22Rv1 (cell line): ENCODE measurements at regions not wholly inside any gene's neighbourhood (a gene's known extent, or its start where the extent isn't known, plus 50 kb on each side); places are given as distances from the start of the nearest gene placed in this dataset.

Experiments
- H3K27ac ChIP-seq: fragments of 450-650 bp; 2 replicates; pipeline ENCODE4 v1.5.1; 2017
- ZFX ChIP-seq: fragments of 450-650 bp; IDR thresholded peaks from 2 replicates; pipeline ENCODE4 v1.6.1; 2017; ENCODE audit warnings: antibody characterized with exemption, borderline replicate concordance
- TF ChIP-seq, protein P1 (sequence below): fragments of 450-650 bp; IDR thresholded peaks from 2 replicates; pipeline ENCODE4 v1.5.1; 2017; ENCODE audit warnings: mild to moderate bottlenecking

DNA sequence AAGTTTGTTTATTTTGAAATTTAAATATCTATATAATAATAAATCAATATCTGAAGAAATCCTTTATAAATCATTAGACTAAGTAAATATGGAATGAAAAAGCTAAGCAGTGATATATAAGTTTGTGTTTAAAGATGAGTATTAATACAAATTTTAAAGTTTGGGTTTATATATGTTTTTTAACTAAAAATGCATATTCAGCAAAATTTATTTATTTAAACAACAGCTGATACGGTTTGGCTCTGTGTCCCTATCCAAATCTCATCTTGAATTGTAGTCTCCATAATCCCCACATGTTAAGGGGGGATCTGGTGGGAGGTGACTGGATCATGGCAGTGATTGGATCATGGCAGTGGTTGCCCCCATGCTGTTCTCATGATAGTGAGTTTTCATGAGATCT, 580.7 kb upstream of the EPHA6 start:
- TF ChIP-seq, protein P1, sequence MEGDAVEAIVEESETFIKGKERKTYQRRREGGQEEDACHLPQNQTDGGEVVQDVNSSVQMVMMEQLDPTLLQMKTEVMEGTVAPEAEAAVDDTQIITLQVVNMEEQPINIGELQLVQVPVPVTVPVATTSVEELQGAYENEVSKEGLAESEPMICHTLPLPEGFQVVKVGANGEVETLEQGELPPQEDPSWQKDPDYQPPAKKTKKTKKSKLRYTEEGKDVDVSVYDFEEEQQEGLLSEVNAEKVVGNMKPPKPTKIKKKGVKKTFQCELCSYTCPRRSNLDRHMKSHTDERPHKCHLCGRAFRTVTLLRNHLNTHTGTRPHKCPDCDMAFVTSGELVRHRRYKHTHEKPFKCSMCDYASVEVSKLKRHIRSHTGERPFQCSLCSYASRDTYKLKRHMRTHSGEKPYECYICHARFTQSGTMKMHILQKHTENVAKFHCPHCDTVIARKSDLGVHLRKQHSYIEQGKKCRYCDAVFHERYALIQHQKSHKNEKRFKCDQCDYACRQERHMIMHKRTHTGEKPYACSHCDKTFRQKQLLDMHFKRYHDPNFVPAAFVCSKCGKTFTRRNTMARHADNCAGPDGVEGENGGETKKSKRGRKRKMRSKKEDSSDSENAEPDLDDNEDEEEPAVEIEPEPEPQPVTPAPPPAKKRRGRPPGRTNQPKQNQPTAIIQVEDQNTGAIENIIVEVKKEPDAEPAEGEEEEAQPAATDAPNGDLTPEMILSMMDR: no peak
- TF ChIP-seq ZFX: no peak

GRCh38 chr3:96236522-96236921, 577.9 kb upstream of the EPHA6 start:
- no peak for TF ChIP-seq ZFX
- TF ChIP-seq, protein P1: no peak
- no peak overlapping the region for H3K27ac ChIP-seq

More for the DNA sequence above, 580.7 kb upstream of the EPHA6 start:
- no peak overlapping the region for H3K27ac ChIP-seq

DNA sequence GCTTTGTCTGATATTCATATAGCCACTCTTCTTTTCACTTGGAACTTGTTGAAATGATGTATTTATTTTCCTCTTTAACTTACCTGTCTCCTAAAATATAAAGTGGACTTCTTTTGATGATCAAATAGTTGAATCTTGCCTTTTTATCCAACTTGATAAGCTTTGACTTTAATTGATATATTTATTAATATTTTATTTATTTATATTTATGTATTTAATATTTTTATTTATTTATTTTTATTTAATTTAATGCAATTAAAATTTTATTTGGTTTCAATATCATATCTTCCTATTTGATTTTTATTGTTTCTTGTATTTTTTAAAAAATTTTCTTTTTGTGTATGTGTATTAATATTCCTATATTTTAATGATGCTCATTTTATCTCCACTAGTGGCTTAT, 555.1 kb upstream of the EPHA6 start:
- TF ChIP-seq, protein P1: no peak
- no peak for TF ChIP-seq ZFX
- H3K27ac ChIP-seq: no peak overlapping the region

GRCh38 chr3:96264701-96265100, 549.7 kb upstream of the EPHA6 start:
- H3K27ac ChIP-seq: no peak overlapping the region
- no peak for TF ChIP-seq ZFX
- TF ChIP-seq, protein P1: no peak

DNA sequence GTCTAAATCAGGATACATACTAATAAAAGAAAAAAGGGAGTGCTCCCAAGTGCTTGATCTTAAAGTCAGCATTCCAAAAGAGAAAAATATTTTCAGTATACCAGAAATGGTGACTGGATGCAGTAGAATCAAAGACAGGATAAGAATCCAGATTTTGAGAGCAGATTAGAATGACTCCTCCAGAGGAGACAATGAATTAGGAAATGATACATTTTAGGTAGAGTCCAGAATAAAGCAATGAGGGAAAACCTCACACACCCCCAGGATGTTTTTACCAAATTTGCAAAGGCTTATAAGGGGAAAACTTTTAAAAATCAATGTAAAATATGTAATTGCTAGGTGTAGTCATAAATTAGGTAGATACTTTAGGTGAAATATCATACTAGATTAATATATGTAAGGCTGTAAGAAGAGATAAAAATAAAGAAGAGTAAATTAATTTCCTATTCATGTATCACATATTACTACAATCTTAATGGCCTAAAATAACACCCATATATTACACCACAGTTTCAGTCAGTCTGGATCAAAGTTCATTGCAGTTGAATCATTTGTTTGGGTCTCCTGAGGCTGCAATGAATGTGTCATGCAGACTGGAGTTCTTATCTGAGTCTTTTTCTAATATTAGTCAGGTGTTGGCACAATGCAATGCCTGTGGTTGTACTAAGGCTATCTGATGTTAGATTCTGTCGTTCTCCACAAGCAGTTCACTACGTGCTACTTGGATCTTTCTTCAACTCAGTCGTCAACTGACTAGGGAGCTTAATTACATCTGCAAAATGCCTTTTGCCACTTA, 547.8 kb upstream of the EPHA6 start:
- TF ChIP-seq, protein P1: no peak
- TF ChIP-seq ZFX: no peak
- H3K27ac ChIP-seq: no peak overlapping the region

DNA sequence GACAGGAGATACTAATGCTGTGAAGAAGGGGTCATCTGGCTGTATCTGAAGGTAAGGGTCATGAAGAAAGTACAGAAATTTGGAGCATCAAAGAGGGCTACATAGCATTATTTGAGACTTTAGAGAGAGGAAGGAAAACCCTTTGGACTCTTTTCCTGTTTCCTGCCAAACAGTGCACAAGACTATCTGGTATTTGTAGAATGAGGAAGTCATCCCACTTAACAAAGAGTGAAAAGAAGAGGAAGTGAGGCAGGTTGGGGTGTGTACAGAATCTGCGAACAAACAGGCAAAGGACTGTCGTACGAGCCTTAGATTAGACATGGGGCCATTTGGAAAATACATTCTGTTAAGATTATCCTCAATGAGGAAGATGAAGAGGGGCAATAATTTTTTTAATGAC, 546.8 kb upstream of the EPHA6 start:
- H3K27ac ChIP-seq: no peak overlapping the region
- TF ChIP-seq, protein P1: no peak
- TF ChIP-seq ZFX: no peak

DNA sequence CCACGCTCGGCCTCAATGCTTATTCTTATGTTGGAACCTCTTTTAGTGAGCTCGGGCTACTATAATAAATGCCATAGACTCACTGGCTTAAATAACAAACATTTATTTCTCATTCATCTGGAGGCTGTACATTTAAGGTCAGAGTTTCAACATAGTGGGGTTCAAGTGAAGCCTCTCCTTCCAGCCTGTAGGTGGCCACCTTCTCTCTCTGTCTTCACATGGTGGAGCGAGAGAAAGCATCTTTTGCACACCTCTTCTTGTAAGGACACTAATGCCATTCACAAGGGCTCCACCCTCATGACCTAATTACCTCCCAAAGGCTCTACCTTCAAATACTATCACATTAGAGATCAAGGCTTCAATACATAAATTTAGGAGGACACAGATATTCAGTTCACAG, 520.3 kb upstream of the EPHA6 start:
- TF ChIP-seq, protein P1: no peak
- TF ChIP-seq ZFX: no peak
- H3K27ac ChIP-seq: no peak overlapping the region
